COLO829 (cell line): ENCODE measurements at regions not wholly inside any gene's neighbourhood (a gene's known extent, or its start where the extent isn't known, plus 50 kb on each side); places are given as distances from the start of the nearest gene placed in this dataset.

ENCODE experiments used
- DNase-seq: peaks from one replicate; pipeline ENCODE4 v3.0.0; 2012; ENCODE audit warnings: low spot score

GRCh38 chr4:81773557-81773956, 301.9 kb upstream of the RASGEF1B start:
- DNase-seq = no peak

GRCh38 chr4:81771721-81772120, 300.0 kb upstream of the RASGEF1B start:
- DNase-seq = no peak

GRCh38 chr4:81769244-81769643, 297.5 kb upstream of the RASGEF1B start:
- no peak for DNase-seq

DNA sequence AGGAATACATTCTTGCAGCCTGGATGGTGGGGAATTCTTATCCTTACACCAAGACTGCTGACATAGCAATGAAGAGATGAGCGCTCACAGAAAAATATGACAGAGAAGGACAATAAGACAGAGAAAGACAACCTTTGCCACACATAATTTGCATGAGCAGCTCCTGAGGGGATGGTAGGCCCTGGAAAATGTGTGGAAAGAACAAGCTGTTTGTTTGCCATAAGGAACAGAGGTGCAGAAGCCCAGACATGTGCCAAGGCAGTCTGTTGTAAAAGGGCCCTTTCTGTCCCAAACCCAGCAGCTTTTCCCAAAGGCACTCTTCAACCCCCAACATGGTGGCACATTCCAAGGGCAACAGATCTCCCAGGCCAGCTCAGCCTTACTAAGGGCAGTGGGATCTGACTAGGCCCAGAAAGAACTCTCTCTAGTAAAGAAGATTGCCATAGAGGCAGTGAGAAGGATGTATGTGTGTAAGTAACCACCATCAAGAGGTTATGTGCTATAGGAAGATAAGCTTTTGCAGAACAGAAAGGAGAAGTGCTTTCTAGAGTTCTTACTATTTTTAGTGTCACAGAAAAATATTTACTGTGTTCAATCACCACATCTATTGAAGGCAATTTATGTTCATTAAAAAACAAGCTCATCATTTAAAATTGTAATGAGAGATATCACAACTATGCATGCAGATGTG, 287.0 kb upstream of the RASGEF1B start:
- DNase-seq = no peak

GRCh38 chr4:81757691-81758090, 286.0 kb upstream of the RASGEF1B start:
- no peak for DNase-seq

GRCh38 chr4:81756973-81757372, 285.3 kb upstream of the RASGEF1B start:
- no peak for DNase-seq

- DNase-seq = no peak
These were observed 284.3 kb upstream of the RASGEF1B start for GRCh38 chr4:81756042-81756441.

GRCh38 chr4:81754169-81754568, 282.5 kb upstream of the RASGEF1B start:
- no peak for DNase-seq

- DNase-seq = no peak
These were observed 280.0 kb upstream of the RASGEF1B start for GRCh38 chr4:81751531-81752289.

DNA sequence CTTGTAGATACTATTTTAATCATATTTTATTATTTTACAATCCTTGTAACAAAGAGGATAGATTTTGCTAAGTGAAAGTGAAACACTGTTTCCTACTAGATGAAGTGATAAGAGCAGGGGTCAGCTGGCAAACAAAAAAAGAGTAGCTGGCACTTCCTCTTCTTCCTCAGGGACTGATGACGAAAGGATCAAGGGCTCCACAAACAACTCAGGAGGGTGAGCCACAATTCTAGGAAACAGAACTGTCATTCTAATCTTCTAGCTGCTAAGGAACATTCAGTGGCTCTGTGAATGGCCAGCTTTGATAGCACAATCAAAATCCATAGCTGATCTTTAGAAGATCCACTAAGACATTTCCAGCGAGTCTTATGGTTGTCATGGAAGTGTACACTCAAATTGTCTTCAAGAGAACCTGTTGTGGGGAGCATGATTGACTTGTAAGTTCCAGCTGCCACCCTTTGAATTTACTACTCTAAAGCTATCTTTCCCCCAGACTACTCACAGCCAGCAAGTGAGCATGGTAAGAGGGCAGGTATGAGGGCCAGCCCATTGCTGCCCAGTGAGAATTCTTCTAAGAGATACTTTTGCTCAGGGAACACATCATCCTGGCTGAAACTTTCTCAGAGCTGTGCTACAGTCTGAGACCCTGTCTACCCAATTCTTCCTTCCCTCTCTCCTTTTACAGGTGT, 275.7 kb upstream of the RASGEF1B start:
- DNase-seq = no peak

GRCh38 chr4:81746773-81747172, 275.1 kb upstream of the RASGEF1B start:
- DNase-seq = no peak

GRCh38 chr4:81746071-81746470, 274.4 kb upstream of the RASGEF1B start:
- no peak for DNase-seq

DNA sequence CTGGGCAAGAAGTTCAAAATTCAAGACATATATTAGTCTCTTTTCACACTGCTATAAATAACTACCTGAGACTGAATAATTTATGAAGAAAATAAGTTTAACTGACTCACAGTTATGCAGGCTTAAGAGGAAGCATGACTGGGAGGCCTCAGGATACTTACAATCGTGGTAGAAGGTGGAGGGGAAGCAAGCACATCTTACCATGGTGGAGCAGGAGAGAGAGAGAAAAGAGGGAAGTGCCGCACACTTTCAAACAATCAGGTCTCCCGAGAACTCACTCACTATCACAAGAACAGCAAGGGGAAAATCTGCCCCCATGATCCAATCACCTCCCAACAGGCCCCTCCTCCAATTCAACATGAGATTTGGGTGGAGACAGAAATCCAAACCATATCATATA, 273.3 kb upstream of the RASGEF1B start:
- DNase-seq = no peak

DNA sequence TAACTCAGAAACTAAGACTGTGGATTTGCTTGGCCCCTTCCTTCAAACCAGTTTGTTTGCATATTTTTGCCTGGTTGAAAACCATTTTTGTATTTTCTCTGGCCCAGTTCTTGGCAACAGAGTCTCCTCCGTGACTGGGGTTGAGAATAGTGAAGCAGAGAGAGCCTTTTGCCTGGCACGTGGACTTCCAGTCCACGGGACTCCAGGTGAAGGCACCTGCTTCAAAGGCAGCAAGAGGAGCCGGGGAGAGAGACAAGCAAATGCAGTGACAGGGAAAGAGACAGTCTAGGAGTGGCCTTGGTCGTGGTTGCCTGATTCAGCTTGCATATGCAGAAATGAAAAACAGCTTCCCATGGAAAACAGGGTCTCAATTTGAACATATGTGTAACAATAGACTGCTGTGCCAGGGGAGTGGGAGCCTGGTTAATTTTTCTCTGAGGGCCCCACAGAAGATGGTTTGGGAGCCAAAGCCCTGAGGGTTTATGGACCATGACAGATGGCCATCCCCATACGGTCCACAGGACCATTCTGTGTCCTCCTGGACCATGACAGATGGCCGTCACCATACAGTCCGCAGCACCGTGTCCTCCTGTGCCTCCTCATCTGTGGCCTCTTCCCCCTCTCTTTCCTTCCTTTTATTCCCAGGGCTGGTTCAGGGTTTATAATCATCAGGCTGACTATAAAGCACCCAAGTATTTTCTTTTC, 272.2 kb upstream of the RASGEF1B start:
- no peak for DNase-seq

DNA sequence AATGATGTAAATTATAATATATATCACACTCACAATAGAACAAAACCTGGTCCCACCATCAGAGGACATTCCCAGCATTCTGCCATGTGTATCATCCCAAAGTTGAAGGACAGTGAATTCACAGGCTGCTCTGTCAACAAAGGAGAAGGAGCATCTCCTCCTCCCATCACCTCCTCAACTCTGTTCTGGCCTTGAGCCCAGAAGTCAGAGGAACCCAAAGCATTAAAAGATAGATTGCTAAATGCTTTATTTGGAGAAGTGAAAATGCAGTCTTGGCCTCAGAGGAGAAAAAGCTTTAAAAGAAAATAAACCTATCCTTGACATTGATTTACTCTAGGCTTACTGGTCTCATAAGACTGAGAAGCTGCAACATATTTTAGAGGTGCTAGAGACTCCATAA, 268.8 kb upstream of the RASGEF1B start:
- DNase-seq = no peak

- DNase-seq = no peak
These were observed 267.2 kb upstream of the RASGEF1B start for GRCh38 chr4:81738891-81739290.

DNA sequence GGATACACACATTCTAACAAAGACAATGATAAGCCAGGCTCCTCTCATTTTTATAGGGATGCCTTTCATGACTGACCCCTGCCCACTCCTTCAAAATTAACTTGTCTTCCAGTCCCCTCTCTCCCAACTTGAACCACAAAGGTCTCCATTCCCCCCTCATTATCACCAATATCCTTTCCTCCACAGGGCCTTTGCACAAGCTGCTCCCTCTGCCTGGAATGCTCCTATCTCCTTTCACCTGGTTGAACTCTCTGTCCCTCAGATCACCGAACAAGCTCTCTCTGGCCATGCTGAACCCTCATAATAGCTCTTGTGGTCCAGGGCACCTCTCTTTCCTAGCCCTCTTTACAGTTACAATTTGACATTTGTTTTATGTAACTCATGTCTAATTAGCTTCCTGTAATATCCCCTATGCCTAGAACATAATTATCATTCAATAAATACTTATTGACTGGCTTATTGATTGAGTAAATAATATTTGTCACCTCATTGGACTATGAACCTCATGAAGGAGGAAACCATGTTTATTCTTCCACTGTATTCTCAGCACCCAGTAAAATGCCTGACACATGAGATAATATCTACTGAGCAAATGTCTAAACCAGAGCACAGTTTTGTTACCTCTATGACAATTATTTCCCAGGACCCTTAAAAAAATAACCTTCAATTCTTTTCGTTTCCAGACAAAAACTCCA, 266.3 kb upstream of the RASGEF1B start:
- no peak for DNase-seq

GRCh38 chr4:81736324-81736723, 264.6 kb upstream of the RASGEF1B start:
- DNase-seq = no peak

DNA sequence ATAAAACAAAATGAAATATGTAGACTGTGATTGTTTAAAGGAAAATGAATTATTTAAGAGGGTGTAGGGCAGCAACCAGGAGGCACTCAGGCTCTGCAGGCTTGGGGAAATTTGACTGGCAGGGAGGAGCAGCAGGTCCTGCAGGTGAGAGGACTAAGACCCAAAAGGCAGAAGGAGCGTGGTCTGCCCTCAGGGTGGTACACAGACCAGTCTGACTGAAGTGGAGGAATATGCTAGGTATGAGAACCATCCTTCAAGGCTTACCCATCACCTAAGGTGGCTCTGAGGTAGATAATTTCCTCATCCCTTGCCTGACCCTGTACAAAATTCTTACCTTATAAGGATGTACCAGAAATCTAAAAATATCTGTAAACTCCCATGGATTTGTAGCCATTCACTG, 261.3 kb upstream of the RASGEF1B start:
- DNase-seq = no peak

DNA sequence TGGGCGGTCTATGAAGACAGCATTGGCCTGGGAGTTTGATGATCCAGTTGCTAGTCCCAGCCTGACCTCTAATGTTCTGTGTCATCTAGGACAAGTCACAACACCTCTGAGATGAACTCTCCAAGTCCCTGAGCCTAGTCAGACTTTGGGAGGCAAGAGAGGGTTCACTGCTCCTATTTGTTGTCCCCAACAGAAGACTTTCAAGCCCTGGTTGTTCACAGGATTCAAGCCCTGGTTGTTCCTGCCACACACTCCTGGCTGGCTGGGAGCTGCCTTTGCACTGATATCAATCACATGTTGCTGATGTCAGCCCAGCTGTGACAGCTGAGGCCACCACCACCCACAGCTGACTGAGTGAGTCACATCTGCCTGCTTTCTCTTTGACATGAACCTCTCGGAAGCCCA, 253.2 kb upstream of the RASGEF1B start:
- no peak for DNase-seq

DNA sequence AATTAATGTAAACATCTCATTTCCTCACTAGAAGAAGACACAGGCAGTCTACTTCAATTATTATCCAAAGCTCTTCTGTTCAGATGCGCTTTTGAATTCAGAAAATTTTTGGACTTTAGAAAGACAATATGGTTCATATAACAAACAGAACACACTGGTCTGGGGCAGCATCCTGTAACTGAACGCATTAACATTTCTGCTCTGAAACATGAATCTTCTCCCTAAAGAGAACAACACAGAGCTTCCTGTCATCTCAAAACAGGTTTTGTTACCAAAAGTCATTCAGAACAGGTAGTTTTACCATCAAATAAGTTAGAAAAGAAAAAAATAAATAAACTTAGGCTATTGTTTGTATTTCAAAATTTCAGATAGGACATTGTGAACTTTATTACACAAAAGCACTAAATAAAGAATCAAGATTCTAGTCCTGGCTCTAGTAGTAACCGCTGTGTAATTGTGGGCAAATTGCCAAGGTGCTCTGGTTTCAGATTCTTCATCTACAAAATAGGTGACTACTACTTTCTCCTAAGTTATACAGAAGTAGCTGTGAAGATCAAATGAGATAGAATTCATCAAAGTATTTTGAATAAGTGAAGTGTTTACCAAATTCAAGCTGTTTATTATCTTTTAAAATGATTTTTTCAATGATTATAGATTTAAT, 252.3 kb upstream of the RASGEF1B start:
- no peak for DNase-seq
